Coronary artery (tissue), 2 donors: ENCODE measurements at regions not wholly inside any gene's neighbourhood (a gene's known extent, or its start where the extent isn't known, plus 50 kb on each side); places are given as distances from the start of the nearest gene placed in this dataset.

Experiments used
- DNase-seq: peaks from one replicate; pipeline ENCODE4 v3.0.0-alpha.2; 2017; ENCODE audit warnings: low spot score
- H3K27ac ChIP-seq, 2 donors: fragments of 200-600 bp; sonication (generic); one replicate each; pipeline ENCODE4 v1.5.1; 2016 to 2019
- H3K4me3 ChIP-seq: fragments of 200-600 bp; sonication (generic); 2 replicates; pipeline ENCODE4 v1.5.1; 2016; ENCODE audit warnings: mild to moderate bottlenecking, moderate library complexity
- CTCF ChIP-seq: fragments of 200-600 bp; sonication (generic); IDR thresholded peaks from one replicate; pipeline ENCODE4 v1.5.1; 2019; ENCODE audit warnings: antibody characterized with exemption

GRCh38 chr5:109917154-109917546 is 227.4 kb downstream of the MAN2A1 start:
- DNase-seq: no peak
- TF ChIP-seq CTCF: no peak
- Histone ChIP-seq H3K4me3 (no peak overlapping the region), H3K27ac (no peak overlapping the region)

GRCh38 chr5:109917966-109918365 is 228.2 kb downstream of the MAN2A1 start:
- no peak for TF ChIP-seq CTCF
- DNase-seq: no peak
- H3K4me3 ChIP-seq: no peak overlapping the region
- no peak overlapping the region for H3K27ac ChIP-seq

- TF ChIP-seq CTCF: no peak
- no peak for DNase-seq
- Histone ChIP-seq H3K27ac (no peak overlapping the region), H3K4me3 (no peak overlapping the region)
Measured at GRCh38 chr5:109920736-109921135, 231.0 kb downstream of the MAN2A1 start.

- DNase-seq: no peak
- Histone ChIP-seq H3K27ac (no peak overlapping the region), H3K4me3 (no peak overlapping the region)
- no peak for TF ChIP-seq CTCF
Measured at GRCh38 chr5:109921735-109922380, 232.1 kb downstream of the MAN2A1 start.

GRCh38 chr5:109922381-109922995 is 232.8 kb downstream of the MAN2A1 start:
- no peak overlapping the region for H3K4me3 ChIP-seq
- DNase-seq: no peak
- no peak overlapping the region for H3K27ac ChIP-seq
- no peak for TF ChIP-seq CTCF

- no peak overlapping the region for H3K27ac ChIP-seq
- DNase-seq: no peak
- TF ChIP-seq CTCF: no peak
- H3K4me3 ChIP-seq: no peak overlapping the region
Measured at GRCh38 chr5:109923205-109923604, 233.5 kb downstream of the MAN2A1 start.
